Testis (tissue), 2 donors: ENCODE measurements at regions not wholly inside any gene's neighbourhood (a gene's known extent, or its start where the extent isn't known, plus 50 kb on each side); places are given as distances from the start of the nearest gene placed in this dataset.

ENCODE experiments used
- DNase-seq: peaks from one replicate; pipeline ENCODE4 v3.0.0-alpha.2; 2019
- H3K27ac ChIP-seq, 2 donors: fragments of 200-600 bp; sonication (generic); one replicate each; pipeline ENCODE4 v1.5.1; 2019
- H3K27me3 ChIP-seq: fragments of 200-600 bp; sonication (generic); one replicate; pipeline ENCODE4 v1.5.1; 2019
- H3K36me3 ChIP-seq: fragments of 200-600 bp; sonication (generic); one replicate; pipeline ENCODE4 v1.5.1; 2017; ENCODE audit warnings: low read depth; ENCODE audit errors: missing control alignments
- H3K4me1 ChIP-seq: fragments of 200-600 bp; sonication (generic); one replicate; pipeline ENCODE4 v1.5.1; 2019
- H3K4me3 ChIP-seq, 2 donors: fragments of 200-600 bp; sonication (generic); one replicate each; pipeline ENCODE4 v1.5.1; 2017 to 2019
- H3K9me3 ChIP-seq: fragments of 200-600 bp; sonication (generic); one replicate; pipeline ENCODE4 v1.5.1; 2017
- POLR2A ChIP-seq: fragments of 450-650 bp; IDR thresholded peaks from one replicate; pipeline ENCODE4 v1.6.1; 2017; ENCODE audit warnings: antibody characterized with exemption, mild to moderate bottlenecking, moderate library complexity
- WGBS, 2 donors: methylation state at CpG; one replicate each; pipeline ENCODE4 v1.1.5; 2018; 5-methylcytosine and 5-hydroxymethylcytosine counted together
- intact Hi-C: fragments of 100-400 bp; cut with DNase I; formaldehyde crosslinking; loops from one replicate; pipeline ENCODE4 v1.15.1; 2023; ENCODE audit warnings: low total_unique reads
- TF ChIP-seq, protein P1 (sequence below), 3 experiments: fragments of 450-650 bp in 2 of 3; fragments of 200-600 bp in 1 of 3; sonication (generic) in 1 of 3; IDR thresholded peaks; one replicate each; pipeline ENCODE4 v1.5.1; 2016 to 2019; ENCODE audit warnings: antibody characterized with exemption in 3 of 3, mild to moderate bottlenecking in 2 of 3, moderate library complexity in 1 of 3

DNA sequence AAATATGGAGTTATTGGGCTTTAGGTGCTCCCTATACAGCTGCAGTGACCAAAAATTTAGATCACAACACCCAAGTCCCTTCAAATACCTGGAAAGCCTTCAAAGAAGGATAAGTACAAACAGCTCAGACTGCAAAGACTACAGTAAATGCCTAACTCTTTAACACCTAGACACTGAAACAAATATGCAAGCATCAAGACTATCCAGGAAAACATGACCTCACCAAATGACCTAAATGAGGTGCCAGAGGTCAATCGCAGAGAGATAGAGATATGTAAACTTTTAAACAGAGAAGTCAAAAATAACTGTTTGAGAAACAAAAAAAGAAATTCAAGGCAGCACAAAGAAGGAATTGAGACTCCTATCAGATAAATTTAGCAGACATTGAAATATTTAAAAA is 753.8 kb upstream of the B3GALT2 start:
- Histone ChIP-seq H3K36me3 (no peaks in the 10 kb centered on the region), H3K27me3 (no peaks in the 10 kb centered on the region), H3K9me3 (no peaks in the 10 kb centered on the region), H3K4me3 (no peak overlapping the region), H3K27ac (no peak overlapping the region), H3K4me1 (no peaks in the 10 kb centered on the region)
- no peak for DNase-seq
- intact Hi-C loops: no loop called here
- TF ChIP-seq POLR2A: no peak
- TF ChIP-seq, protein P1, sequence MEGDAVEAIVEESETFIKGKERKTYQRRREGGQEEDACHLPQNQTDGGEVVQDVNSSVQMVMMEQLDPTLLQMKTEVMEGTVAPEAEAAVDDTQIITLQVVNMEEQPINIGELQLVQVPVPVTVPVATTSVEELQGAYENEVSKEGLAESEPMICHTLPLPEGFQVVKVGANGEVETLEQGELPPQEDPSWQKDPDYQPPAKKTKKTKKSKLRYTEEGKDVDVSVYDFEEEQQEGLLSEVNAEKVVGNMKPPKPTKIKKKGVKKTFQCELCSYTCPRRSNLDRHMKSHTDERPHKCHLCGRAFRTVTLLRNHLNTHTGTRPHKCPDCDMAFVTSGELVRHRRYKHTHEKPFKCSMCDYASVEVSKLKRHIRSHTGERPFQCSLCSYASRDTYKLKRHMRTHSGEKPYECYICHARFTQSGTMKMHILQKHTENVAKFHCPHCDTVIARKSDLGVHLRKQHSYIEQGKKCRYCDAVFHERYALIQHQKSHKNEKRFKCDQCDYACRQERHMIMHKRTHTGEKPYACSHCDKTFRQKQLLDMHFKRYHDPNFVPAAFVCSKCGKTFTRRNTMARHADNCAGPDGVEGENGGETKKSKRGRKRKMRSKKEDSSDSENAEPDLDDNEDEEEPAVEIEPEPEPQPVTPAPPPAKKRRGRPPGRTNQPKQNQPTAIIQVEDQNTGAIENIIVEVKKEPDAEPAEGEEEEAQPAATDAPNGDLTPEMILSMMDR (IDR thresholded peaks at IDR 0.05): no peak
- 67 to 88% methylated on average over 1 of the region's 1 CpG for WGBS, 2 donors

DNA sequence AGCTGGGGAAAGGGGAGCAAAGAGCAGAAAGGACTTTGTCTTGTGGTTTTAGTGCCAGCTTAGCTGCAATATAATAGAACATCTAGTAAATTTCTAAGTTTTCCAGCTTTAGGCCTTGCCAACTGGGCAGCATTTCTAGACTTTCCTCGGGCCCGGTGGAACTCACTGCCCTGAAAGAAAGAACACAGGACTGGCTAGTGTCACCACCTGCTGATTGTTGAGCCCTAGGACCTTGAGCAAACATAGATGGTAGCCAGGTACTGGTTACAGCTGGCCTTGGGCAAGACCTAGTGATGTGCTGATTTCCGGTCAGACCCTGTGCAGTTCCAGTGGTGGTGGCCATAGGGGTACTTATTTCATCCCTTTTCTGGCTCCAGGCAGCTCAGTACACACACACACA is 753.2 kb upstream of the B3GALT2 start:
- Histone ChIP-seq H3K27ac (no peak overlapping the region), H3K9me3 (no peaks in the 10 kb centered on the region), H3K36me3 (no peaks in the 10 kb centered on the region), H3K27me3 (no peaks in the 10 kb centered on the region), H3K4me1 (no peaks in the 10 kb centered on the region), H3K4me3 (no peak overlapping the region)
- intact Hi-C loops: no loop called here
- DNase-seq: no peak
- 83 to 95% methylated on average over 3 of the region's 3 CpGs for WGBS, 2 donors
- TF ChIP-seq, protein P1 (IDR thresholded peaks at IDR 0.05): no peak
- no peak for TF ChIP-seq POLR2A

DNA sequence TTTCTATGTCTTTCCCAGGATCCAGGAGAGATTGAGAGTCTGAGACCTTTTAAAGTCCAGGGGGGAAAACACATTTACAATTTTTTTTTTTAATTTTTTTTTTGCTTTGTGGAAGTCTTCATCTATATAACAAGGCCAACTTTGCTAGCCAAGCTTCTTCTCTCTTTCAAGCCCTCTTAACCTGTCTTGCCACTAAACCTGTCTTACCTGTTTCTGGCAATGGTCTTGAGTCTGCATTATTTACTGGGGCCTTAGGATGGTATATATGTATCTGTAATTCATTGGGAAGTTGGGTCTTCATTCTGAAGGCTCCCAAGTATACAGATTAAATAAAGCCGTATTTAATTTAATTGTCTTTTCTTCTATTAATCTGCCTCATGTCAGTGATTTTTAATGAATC is 750.9 kb upstream of the B3GALT2 start:
- H3K27ac ChIP-seq: no peak overlapping the region
- intact Hi-C loops: no loop called here
- no peak for DNase-seq
- WGBS, 2 donors: 98 to 100% methylated on average over 1 of the region's 1 CpG
- H3K9me3 ChIP-seq: no peaks in the 10 kb centered on the region
- no peaks in the 10 kb centered on the region for H3K36me3 ChIP-seq
- H3K27me3 ChIP-seq: no peaks in the 10 kb centered on the region
- no peak for TF ChIP-seq POLR2A
- TF ChIP-seq, protein P1 (IDR thresholded peaks at IDR 0.05): no peak
- H3K4me3 ChIP-seq: no peak overlapping the region
- no peaks in the 10 kb centered on the region for H3K4me1 ChIP-seq

DNA sequence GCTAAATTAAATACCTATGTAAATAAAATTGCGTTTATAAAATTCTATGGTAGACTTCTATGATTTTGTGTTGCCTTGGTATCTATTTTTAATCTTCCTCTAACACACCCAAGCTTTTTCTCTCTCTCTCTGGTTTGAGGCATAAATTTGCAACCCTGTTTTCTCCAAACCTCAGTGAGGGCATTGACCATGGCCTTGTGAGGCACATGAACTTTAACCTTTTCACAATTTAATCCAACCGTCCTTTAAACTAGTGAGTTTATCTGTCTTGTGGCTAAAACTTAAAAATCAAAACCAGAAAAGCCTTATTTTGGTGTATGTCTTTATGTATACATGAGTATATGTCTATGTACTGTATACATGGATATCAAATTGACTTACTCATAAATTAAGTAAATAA is 746.6 kb upstream of the B3GALT2 start:
- Histone ChIP-seq H3K27me3 (no peaks in the 10 kb centered on the region), H3K4me3 (no peak overlapping the region), H3K27ac (no peak overlapping the region), H3K4me1 (no peaks in the 10 kb centered on the region), H3K9me3 (no peaks in the 10 kb centered on the region), H3K36me3 (no peaks in the 10 kb centered on the region)
- WGBS, 2 donors: 84 to 94% methylated on average over 2 of the region's 2 CpGs
- TF ChIP-seq POLR2A: no peak
- TF ChIP-seq, protein P1 (IDR thresholded peaks at IDR 0.05): no peak
- intact Hi-C loops: no loop called here
- no peak for DNase-seq

DNA sequence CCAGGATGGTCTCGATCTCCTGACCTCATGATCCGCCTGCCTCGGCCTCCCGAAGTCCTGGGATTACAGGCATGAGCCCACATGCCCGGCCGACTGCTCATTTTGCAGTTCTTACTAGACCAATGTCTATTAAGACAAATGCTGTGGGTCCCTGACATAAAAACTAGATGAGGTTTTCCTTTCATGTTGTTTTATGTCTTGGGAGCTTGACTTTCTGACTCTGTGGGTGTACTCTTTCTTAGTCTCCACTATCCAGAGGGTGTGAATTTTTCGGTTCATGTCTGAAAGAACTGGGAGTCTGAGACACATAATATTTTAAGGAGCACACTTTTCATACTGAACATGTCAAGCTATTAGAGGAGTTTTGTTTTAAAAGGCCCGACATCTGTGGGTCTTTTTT is 744.9 kb upstream of the B3GALT2 start:
- no peak for TF ChIP-seq POLR2A
- TF ChIP-seq, protein P1 (IDR thresholded peaks at IDR 0.05): no peak
- H3K4me1 ChIP-seq: no peaks in the 10 kb centered on the region
- no peaks in the 10 kb centered on the region for H3K27me3 ChIP-seq
- intact Hi-C loops: no loop called here
- no peak for DNase-seq
- H3K36me3 ChIP-seq: no peaks in the 10 kb centered on the region
- H3K27ac ChIP-seq: no peak overlapping the region
- 91 to 93% methylated on average over 8 of the region's 8 CpGs for WGBS, 2 donors
- H3K4me3 ChIP-seq: no peak overlapping the region
- H3K9me3 ChIP-seq: no peaks in the 10 kb centered on the region
